Neural progenitor cell (in vitro differentiated cells): ENCODE measurements at regions not wholly inside any gene's neighbourhood (a gene's known extent, or its start where the extent isn't known, plus 50 kb on each side); places are given as distances from the start of the nearest gene placed in this dataset.

Source experiments
- EZH2 ChIP-seq: fragments of 200-600 bp; sonication (generic); IDR thresholded peaks from 2 replicates; pipeline ENCODE4 v1.6.1; 2017; ENCODE audit warnings: antibody characterized with exemption, mild to moderate bottlenecking, moderate library complexity
- TF ChIP-seq, protein P1 (sequence below): fragments of 200-600 bp; sonication (generic); IDR thresholded peaks from 2 replicates; pipeline ENCODE4 v1.5.1; 2017; ENCODE audit warnings: antibody characterized with exemption, mild to moderate bottlenecking

GRCh38 chr1:181205901-181206300 is 117.4 kb downstream of the IER5 start:
- TF ChIP-seq, protein P1, sequence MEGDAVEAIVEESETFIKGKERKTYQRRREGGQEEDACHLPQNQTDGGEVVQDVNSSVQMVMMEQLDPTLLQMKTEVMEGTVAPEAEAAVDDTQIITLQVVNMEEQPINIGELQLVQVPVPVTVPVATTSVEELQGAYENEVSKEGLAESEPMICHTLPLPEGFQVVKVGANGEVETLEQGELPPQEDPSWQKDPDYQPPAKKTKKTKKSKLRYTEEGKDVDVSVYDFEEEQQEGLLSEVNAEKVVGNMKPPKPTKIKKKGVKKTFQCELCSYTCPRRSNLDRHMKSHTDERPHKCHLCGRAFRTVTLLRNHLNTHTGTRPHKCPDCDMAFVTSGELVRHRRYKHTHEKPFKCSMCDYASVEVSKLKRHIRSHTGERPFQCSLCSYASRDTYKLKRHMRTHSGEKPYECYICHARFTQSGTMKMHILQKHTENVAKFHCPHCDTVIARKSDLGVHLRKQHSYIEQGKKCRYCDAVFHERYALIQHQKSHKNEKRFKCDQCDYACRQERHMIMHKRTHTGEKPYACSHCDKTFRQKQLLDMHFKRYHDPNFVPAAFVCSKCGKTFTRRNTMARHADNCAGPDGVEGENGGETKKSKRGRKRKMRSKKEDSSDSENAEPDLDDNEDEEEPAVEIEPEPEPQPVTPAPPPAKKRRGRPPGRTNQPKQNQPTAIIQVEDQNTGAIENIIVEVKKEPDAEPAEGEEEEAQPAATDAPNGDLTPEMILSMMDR = no peak
- no peak for TF ChIP-seq EZH2
